GM18499 (cell line): ENCODE measurements at regions not wholly inside any gene's neighbourhood (a gene's known extent, or its start where the extent isn't known, plus 50 kb on each side); places are given as distances from the start of the nearest gene placed in this dataset.

Source experiments
- ATAC-seq: cut with Tn5 transposase; IDR thresholded peaks from one replicate; pipeline ENCODE4 v1.9.1; 2021; ENCODE audit warnings: moderate number of reproducible peaks; ENCODE audit not compliant: insufficient read depth, unreplicated experiment

- no peak for ATAC-seq
Observed at GRCh38 chr13:53605326-53605725, 576.7 kb downstream of the OLFM4 start.

DNA sequence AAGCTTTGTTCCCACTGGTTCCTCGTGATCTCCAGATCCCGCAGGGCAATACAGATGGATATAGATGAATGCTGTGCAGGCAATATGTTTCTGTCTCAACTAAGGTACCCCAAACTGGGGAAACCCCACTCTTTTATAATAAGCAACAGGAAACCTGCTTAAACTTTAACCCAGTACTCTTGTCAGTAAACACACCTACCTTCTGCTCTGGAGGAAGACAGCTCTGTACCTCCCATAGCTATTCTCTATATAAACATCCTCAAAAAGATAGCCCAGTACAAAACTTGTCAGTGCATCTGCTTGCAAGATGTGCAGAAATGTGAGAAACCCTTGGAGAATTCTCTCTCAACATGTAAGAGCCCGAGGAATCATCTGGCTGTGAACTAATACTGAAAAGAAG, 583.6 kb downstream of the OLFM4 start:
- ATAC-seq = no peak

- no peak for ATAC-seq
Observed at GRCh38 chr13:53622456-53622855, 593.8 kb downstream of the OLFM4 start.

GRCh38 chr13:53623146-53623545, 594.5 kb downstream of the OLFM4 start:
- no peak for ATAC-seq

- no peak for ATAC-seq
Observed at GRCh38 chr13:53631511-53631910, 602.9 kb downstream of the OLFM4 start.

- no peak for ATAC-seq
Observed at GRCh38 chr13:53638040-53638439, 609.4 kb downstream of the OLFM4 start.

DNA sequence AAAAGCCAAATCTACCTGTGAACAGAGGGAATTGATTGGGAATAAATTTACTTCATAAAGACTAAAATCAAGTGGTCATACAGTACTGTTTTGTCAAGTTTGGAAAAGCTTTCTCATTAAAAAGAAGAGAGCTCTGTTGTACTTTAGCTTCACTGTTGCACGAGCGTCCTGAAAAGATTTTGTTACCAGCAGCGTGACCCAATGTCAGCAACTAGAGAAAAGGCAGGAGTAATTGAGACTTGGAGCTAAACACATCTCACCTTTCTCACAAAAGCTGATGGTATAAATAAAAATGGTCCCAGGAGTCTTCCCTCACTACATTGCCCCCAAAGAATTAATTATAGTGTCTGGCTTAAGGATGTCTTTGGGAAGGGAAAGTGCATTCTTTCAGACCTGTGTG, 613.7 kb downstream of the OLFM4 start:
- no peak for ATAC-seq

DNA sequence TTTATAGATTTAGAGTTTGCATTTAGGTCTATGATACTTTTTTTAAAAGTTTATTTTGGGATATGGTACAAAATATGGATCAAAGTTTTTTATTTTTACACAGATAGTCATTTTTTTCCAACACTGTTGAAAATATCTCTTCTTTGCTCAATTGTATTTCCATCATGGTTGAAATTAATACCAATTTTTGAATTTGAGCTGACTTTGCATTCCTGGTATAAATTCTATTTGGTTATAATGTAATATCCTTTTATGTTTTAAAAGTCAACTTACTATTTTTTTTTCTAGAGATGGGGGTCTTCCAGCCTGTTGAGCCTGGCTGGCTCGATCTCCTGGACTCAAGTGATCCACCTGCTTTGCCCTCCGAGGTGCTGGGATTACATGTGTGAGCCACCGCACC, 620.1 kb downstream of the OLFM4 start:
- no peak for ATAC-seq

DNA sequence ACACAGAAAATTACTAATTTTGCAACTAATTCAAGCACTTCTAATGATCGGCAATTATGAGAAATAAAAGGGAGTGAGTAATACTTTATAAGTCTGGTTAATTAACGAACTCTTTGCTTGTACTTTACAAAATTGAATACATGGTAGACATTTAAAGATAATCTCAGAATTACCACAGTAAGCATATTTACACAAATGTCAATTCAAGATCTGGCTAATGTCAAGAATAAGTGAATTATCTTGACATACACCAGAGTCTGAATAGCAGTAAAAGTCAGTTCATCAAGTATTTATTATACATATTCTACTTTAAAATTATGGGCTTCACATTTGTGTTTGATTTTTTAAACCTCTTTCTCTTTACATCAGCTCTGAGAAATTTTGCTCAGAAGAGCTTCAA, 643.4 kb downstream of the OLFM4 start:
- ATAC-seq = no peak

DNA sequence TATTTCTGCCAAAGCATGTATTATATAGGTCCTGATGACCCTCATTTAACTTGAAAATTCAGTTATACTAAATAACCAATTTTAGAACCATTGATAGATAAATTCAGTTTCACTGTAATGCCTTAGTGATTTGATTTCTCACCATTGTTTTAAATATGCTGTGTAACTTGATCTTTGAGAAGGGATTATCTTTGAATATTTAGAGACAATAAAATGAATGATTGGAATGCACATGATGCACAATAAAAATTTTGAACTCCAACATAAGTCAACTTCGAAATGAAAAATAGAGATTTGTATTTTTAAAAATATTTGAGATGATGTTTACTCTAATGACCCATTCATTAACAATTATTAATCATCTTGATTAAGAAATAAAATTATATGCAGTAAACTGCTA, 654.5 kb downstream of the OLFM4 start:
- ATAC-seq = no peak

DNA sequence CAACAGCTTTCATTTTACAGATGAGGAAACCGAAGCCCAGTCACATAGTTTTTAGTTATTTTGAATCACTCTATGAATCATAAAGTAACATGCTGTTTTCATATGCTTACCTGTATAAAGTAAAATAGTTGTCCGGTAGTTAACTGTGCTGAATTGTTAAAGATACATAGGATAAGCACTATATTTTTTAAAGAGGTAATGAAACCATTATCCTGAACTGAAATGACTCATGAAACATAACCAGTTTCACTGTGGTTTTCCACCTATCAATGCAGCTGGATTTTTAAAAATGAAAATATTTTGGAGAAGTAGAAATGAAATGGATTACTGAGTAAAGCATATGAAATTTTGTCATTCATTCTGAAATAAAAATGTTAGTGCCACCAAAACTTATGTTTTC, 655.0 kb downstream of the OLFM4 start:
- ATAC-seq = no peak

DNA sequence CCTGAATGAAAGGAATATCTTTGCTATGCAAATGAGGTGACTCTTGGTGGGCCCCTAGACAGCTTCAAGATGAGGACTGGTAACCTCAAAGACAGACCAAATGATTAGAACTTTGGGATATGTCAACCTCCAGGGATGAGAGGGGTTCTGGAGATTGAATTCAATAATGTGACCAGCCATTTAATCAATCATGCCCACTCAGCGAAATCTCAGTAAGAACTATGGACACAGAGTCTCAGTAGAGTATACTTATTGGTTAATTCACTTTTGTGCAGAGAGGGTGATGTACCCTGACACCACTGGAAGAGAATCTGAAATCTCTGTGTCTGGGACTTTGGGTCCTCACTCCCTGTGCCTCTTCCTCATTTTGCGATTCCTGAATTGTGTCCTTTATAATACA, 662.8 kb downstream of the OLFM4 start:
- ATAC-seq = no peak

- ATAC-seq = no peak
Observed at GRCh38 chr13:53694814-53695532, 666.4 kb downstream of the OLFM4 start.

- no peak for ATAC-seq
Observed at GRCh38 chr13:53703371-53704080, 674.9 kb downstream of the OLFM4 start.

DNA sequence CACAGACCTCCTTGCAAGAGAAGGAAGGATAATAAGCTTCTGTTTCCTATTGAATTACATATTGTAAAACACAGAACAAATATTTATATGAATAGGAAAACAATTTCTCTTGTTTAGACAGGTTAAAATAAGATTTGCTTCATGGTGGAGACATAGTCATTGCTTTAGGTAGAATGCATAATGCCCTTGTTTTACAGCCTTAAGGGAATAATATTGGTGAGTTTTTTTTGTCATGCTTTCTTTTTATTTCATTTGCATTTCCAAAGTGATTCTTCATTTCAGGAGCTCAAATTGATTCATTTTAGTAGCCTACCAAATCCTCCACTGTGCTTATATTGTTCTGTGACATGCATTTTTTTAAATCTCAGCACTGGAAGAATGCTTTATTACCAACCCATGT, 690.7 kb downstream of the OLFM4 start:
- ATAC-seq = no peak

DNA sequence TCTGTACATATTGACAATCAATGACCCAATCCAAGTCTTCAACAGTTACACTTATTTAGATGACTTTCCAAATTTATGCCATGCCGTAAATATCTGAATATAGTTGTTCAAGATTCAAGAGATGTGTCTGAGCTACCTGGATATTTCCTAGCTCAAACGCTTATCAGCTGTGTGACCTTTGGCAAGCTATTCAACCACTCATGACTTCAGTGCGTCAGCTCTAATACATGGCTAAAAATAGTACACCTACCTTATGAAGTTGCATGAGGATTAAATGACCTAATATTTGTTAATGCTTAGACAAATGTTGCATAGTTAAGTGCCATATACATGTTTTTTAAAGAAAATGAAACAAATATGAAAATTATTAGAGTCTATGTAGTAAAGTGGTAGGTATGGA, 704.1 kb downstream of the OLFM4 start:
- ATAC-seq = no peak

DNA sequence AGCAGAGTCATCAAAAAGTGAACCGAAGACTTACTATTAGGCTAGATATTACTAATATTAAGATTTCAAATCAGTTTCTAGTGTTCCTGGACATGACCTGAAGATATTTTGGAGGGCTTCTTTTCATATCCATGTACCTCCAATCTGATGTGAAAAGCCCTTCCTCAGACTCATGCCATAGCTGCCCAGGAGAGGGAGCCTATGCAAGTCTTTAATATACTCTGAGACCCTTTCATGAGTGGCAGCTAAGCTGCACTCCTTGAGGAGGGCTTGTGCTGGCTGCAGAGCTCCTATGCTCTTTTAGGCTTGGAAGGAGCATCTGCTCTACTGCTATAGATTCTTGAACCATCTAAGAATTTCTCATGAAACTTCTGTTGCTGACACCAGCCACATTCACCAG, 715.3 kb downstream of the OLFM4 start:
- no peak for ATAC-seq

DNA sequence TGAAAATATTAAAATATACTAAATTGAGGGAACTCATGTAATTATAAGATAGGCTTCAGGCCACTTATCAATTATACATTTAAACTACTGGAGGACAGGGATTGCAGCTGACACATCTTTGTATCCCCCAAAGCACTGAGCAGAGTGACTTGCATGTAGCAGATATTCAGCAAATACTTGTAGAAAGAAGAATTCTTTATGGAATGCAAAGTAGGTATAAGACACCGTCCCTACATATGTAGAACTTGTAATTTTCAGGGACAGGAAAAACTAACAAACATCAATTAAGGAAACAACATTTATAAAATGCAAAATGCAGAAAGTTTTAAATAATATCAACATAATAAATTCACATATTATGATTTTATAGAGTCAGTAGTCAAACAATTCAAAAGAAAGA, 719.2 kb downstream of the OLFM4 start:
- no peak for ATAC-seq

DNA sequence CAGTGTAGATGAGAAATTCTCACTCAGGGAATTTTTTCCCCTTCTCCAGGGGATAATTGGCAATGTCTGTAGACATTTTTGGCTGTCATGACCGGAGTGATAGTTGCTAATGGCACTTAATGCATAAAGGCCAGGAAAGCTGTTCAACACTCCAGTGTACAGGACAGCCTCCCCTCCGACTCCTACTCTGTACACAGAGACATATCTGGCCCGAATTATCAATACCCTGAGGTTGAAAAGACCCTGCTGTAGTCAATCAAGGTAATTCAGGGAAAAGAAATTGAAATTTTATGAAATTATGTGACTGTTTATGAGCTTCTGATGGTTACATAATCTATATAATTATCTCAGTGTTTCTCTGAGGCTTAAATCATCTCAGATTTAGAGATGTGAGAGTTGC, 720.7 kb downstream of the OLFM4 start:
- ATAC-seq = no peak

GRCh38 chr13:53759016-53759415, 730.4 kb downstream of the OLFM4 start:
- ATAC-seq = no peak

GRCh38 chr13:53775807-53776206, 747.2 kb downstream of the OLFM4 start:
- ATAC-seq = no peak

DNA sequence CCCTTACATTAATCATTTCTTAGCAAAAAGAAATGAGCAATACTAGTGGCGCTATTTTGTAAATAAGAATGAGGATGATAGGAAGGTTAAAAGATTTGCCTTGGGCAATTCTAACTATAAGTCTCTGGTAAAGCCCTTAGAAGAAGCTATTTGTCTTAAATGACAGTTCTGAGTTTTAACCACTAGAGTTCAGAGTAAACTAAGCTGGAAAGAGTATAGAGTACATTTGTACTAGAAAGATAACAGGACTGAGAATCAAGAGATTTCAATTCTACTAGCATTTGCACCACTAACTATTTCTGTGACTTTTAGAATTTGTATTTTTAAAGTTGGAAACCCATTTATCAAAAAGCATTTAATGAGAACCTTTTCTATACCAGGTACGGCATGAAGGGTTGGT, 750.3 kb downstream of the OLFM4 start:
- ATAC-seq = no peak
